Fibroblast of lung (primary cell): ENCODE measurements at regions not wholly inside any gene's neighbourhood (a gene's known extent, or its start where the extent isn't known, plus 50 kb on each side); places are given as distances from the start of the nearest gene placed in this dataset.

Source experiments
- DNase-seq, 2 donors: peaks; one replicate each; pipeline versions ENCODE4 v3.0.0 to v3.0.0-alpha.2; 2010; ENCODE audit warnings: low read depth in 2 of 2
- H2AFZ ChIP-seq: 2 replicates; pipeline ENCODE4 v1.5.1; 2012; ENCODE audit warnings: low read length, control low read depth, inconsistent platforms
- H3K27ac ChIP-seq: 2 replicates; pipeline ENCODE4 v1.5.1; 2011; ENCODE audit warnings: low read length, control low read depth; ENCODE audit not compliant: insufficient read depth
- H3K27me3 ChIP-seq: 2 replicates; pipeline ENCODE4 v1.5.1; 2011; ENCODE audit warnings: mild to moderate bottlenecking, low read length; ENCODE audit not compliant: control insufficient read depth, insufficient read depth
- H3K36me3 ChIP-seq: 2 replicates; pipeline ENCODE4 v1.5.1; 2011; ENCODE audit warnings: low read length; ENCODE audit not compliant: control insufficient read depth, insufficient read depth
- H3K4me1 ChIP-seq: 2 replicates; pipeline ENCODE4 v1.5.1; 2011; ENCODE audit warnings: low read length; ENCODE audit not compliant: control insufficient read depth, insufficient read depth; ENCODE audit errors: extremely low read depth
- H3K4me2 ChIP-seq: 2 replicates; pipeline ENCODE4 v1.5.1; 2011; ENCODE audit warnings: low read length, control low read depth; ENCODE audit not compliant: insufficient read depth; ENCODE audit errors: extremely low read depth
- H3K4me3 ChIP-seq, 4 experiments: fragments of 200-600 bp in 1 of 4; sonication (generic) in 1 of 4; replicated peaks in 1 of 4; 2 replicates each; pipeline ENCODE4 v1.5.1; 2011 to 2016; ENCODE audit warnings: low read length in 4 of 4, low read depth in 3 of 4, mild to moderate bottlenecking in 3 of 4, control low read depth in 2 of 4, inconsistent platforms in 1 of 4, mixed read lengths in 1 of 4; ENCODE audit not compliant: insufficient read depth in 1 of 4; ENCODE audit errors: control extremely low read depth in 1 of 4
- H3K79me2 ChIP-seq: 2 replicates; pipeline ENCODE4 v1.5.1; 2012; ENCODE audit warnings: mild to moderate bottlenecking, low read length, inconsistent platforms; ENCODE audit not compliant: control insufficient read depth, insufficient read depth
- H3K9ac ChIP-seq: 2 replicates; pipeline ENCODE4 v1.5.1; 2011; ENCODE audit warnings: mild to moderate bottlenecking, low read length, control low read depth; ENCODE audit not compliant: insufficient read depth
- H3K9me3 ChIP-seq: 2 replicates; pipeline ENCODE4 v1.5.1; 2012; ENCODE audit warnings: low read depth, low read length; ENCODE audit not compliant: control insufficient read depth, insufficient read depth
- H4K20me1 ChIP-seq: 2 replicates; pipeline ENCODE4 v1.5.1; 2011; ENCODE audit warnings: low read length; ENCODE audit not compliant: control insufficient read depth, insufficient read depth; ENCODE audit errors: extremely low read depth
- CTCF ChIP-seq, 2 donors: IDR thresholded peaks in 1 of 2; conservative IDR thresholded peaks in 1 of 2; 1 replicate in 1 of 2; 2 replicates in 1 of 2; pipeline ENCODE4 v1.5.1; 2011 to 2012; ENCODE audit warnings: low read length in 2 of 2, control low read depth in 1 of 2, inconsistent platforms in 1 of 2, low read depth in 1 of 2, mild to moderate bottlenecking in 1 of 2
- EZH2 ChIP-seq: IDR thresholded peaks from 2 replicates; pipeline ENCODE4 v1.5.1; 2012; ENCODE audit warnings: low read length, control low read depth, mild to moderate bottlenecking; ENCODE audit errors: missing control alignments

- no peak overlapping the region for H3K4me3 ChIP-seq
- no peak overlapping the region for H3K4me2 ChIP-seq
- H3K27me3 ChIP-seq = no peaks in the 10 kb centered on the region
- H3K9ac ChIP-seq = no peak overlapping the region
- H3K4me1 ChIP-seq = no peaks in the 10 kb centered on the region
- no peaks in the 10 kb centered on the region for H3K79me2 ChIP-seq
- H4K20me1 ChIP-seq = no peaks in the 10 kb centered on the region
- H3K36me3 ChIP-seq = no peaks in the 10 kb centered on the region
- no peak for TF ChIP-seq EZH2
- TF ChIP-seq CTCF (conservative IDR thresholded peaks at IDR 0.05 in 1 of 2, IDR thresholded peaks at IDR 0.05 in 1 of 2; ENCODE audit: low read depth in 1 of 2, low read length in 2 of 2) = no peak
- H3K9me3 ChIP-seq = no peaks in the 10 kb centered on the region
- no peak overlapping the region for H3K27ac ChIP-seq
- H2AFZ ChIP-seq = no peak overlapping the region
- DNase-seq = no peak
Measured at GRCh38 chr1:96581772-96582171, 139.8 kb upstream of the PTBP2 start.

GRCh38 chr1:96583903-96584302, 137.7 kb upstream of the PTBP2 start:
- no peak overlapping the region for H3K4me3 ChIP-seq
- no peak overlapping the region for H3K4me2 ChIP-seq
- TF ChIP-seq CTCF (conservative IDR thresholded peaks at IDR 0.05 in 1 of 2, IDR thresholded peaks at IDR 0.05 in 1 of 2; ENCODE audit: low read depth in 1 of 2, low read length in 2 of 2) = no peak
- TF ChIP-seq EZH2 = no peak
- DNase-seq = no peak
- H3K4me1 ChIP-seq = no peaks in the 10 kb centered on the region
- no peaks in the 10 kb centered on the region for H3K27me3 ChIP-seq
- H3K9ac ChIP-seq = no peak overlapping the region
- no peaks in the 10 kb centered on the region for H3K36me3 ChIP-seq
- H3K27ac ChIP-seq = no peak overlapping the region
- H3K9me3 ChIP-seq = no peaks in the 10 kb centered on the region
- H4K20me1 ChIP-seq = no peaks in the 10 kb centered on the region
- no peaks in the 10 kb centered on the region for H3K79me2 ChIP-seq
- H2AFZ ChIP-seq = no peak overlapping the region

GRCh38 chr1:96587222-96587621, 134.4 kb upstream of the PTBP2 start:
- Histone ChIP-seq H4K20me1 (no peaks in the 10 kb centered on the region), H2AFZ (no peak overlapping the region), H3K9me3 (no peaks in the 10 kb centered on the region), H3K4me1 (no peaks in the 10 kb centered on the region), H3K27me3 (no peaks in the 10 kb centered on the region), H3K36me3 (no peaks in the 10 kb centered on the region), H3K9ac (no peak overlapping the region), H3K4me2 (no peak overlapping the region), H3K79me2 (no peaks in the 10 kb centered on the region), H3K27ac (no peak overlapping the region), H3K4me3 (no peak overlapping the region)
- no peak for DNase-seq
- TF ChIP-seq CTCF (conservative IDR thresholded peaks at IDR 0.05 in 1 of 2, IDR thresholded peaks at IDR 0.05 in 1 of 2; ENCODE audit: low read depth in 1 of 2, low read length in 2 of 2) = no peak
- TF ChIP-seq EZH2 = no peak
